B cell (primary cell): ENCODE measurements at regions not wholly inside any gene's neighbourhood (a gene's known extent, or its start where the extent isn't known, plus 50 kb on each side); places are given as distances from the start of the nearest gene placed in this dataset.
"Not testable (repeated sequence)": the region's sequence is repeated elsewhere in the genome, so short reads cannot be mapped to it uniquely, and the experiment has no call there.

Source experiments
- EZH2 ChIP-seq: IDR thresholded peaks from 2 replicates; pipeline ENCODE4 v1.6.1; 2012; ENCODE audit warnings: borderline replicate concordance, low read depth, mild to moderate bottlenecking, moderate library complexity, low read length; ENCODE audit not compliant: insufficient read depth, poor library complexity, severe bottlenecking
- TF ChIP-seq, protein P1 (sequence below): fragments of 200-600 bp; IDR thresholded peaks from one replicate; pipeline ENCODE4 v1.8.0; 2022; ENCODE audit warnings: antibody characterized with exemption, mild to moderate bottlenecking

- TF ChIP-seq EZH2 = not testable (repeated sequence)
- TF ChIP-seq, protein P1, sequence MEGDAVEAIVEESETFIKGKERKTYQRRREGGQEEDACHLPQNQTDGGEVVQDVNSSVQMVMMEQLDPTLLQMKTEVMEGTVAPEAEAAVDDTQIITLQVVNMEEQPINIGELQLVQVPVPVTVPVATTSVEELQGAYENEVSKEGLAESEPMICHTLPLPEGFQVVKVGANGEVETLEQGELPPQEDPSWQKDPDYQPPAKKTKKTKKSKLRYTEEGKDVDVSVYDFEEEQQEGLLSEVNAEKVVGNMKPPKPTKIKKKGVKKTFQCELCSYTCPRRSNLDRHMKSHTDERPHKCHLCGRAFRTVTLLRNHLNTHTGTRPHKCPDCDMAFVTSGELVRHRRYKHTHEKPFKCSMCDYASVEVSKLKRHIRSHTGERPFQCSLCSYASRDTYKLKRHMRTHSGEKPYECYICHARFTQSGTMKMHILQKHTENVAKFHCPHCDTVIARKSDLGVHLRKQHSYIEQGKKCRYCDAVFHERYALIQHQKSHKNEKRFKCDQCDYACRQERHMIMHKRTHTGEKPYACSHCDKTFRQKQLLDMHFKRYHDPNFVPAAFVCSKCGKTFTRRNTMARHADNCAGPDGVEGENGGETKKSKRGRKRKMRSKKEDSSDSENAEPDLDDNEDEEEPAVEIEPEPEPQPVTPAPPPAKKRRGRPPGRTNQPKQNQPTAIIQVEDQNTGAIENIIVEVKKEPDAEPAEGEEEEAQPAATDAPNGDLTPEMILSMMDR = not testable (repeated sequence)
Measured at GRCh38 chr15:84473305-84473877, 127.4 kb upstream of the ZSCAN2 start.
